ENCODE measurements at regions not wholly inside any gene's neighbourhood (a gene's known extent, or its start where the extent isn't known, plus 50 kb on each side); places are given as distances from the start of the nearest gene placed in this dataset.

DNA sequence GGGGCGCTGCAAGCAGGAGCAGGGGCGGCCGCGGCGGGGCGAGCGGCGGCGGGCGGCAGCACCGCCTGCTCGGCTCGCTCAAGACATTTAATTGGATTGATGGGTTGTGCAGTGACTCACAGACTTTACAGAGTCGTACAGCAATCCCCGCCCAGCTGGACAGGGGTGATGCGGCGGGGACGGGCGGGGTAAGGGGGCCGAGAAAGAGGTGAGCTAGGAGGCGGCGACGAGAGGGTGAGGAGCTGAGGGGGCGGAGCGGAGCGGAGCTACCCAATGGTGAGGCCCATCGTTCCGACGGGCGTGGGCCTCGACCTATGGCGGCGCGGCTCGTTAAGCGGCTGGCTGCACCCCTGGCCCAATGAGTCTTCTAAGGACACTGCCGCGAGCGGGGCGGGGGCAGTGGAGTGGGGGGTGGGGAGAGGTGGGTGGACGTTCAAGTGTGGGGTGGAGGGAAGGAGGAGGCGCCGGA is 97.1 kb upstream of the SERTAD2 start:
- Histone ChIP-seq H3K4me1 (ENCODE audit: control insufficient read depth in 4 of 4, insufficient read depth in 4 of 4, low read length in 3 of 4) (peaks cover 0 to 26% (median 17%) of the 10 kb centered on the region in 4 donors), H3K36me3 (ENCODE audit: control insufficient read depth in 4 of 4, insufficient read depth in 3 of 4, low read depth in 1 of 4, low read length in 3 of 4) (no peaks in the 10 kb centered on the region), H3K27ac (ENCODE audit: low read depth in 1 of 2, low read length in 2 of 2) (peak overlapping the region; percentile 95 to 98), H3K9me3 (ENCODE audit: control insufficient read depth in 4 of 4, low read length in 3 of 4) (no peaks in the 10 kb centered on the region), H3K27me3 (ENCODE audit: control insufficient read depth in 4 of 4, insufficient read depth in 4 of 4, low read length in 3 of 4) (no peaks in the 10 kb centered on the region), H3K9ac (ENCODE audit: low read depth in 1 of 2, low read length in 2 of 2) (peak overlapping the region; percentile 92 to 97), H3K4me3 (ENCODE audit: low read depth in 1 of 3, low read length in 3 of 3) (peak overlapping the region; percentile 81 to 90 (median 83))
- under 1% methylated on average over 43 of the region's 43 CpGs for WGBS
- DNase-seq (ENCODE audit: low spot score): peak; percentile 97
- TF ChIP-seq, protein P1, sequence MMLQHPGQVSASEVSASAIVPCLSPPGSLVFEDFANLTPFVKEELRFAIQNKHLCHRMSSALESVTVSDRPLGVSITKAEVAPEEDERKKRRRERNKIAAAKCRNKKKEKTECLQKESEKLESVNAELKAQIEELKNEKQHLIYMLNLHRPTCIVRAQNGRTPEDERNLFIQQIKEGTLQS (IDR thresholded peaks at IDR 0.05): no peak
- TF ChIP-seq, protein P2, sequence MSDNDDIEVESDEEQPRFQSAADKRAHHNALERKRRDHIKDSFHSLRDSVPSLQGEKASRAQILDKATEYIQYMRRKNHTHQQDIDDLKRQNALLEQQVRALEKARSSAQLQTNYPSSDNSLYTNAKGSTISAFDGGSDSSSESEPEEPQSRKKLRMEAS (IDR thresholded peaks at IDR 0.05): no peak
- TF ChIP-seq JUND (IDR thresholded peaks at IDR 0.05) (peak; percentile 23 to 64), SP1 (IDR thresholded peaks at IDR 0.05) (no peak), RXRA (IDR thresholded peaks at IDR 0.05) (peak in 1 of 2 donors; percentile 57), NR2F2 (IDR thresholded peaks at IDR 0.05) (no peak), GABPA (IDR thresholded peaks at IDR 0.05 in 1 of 2, conservative IDR thresholded peaks at IDR 0.05 in 1 of 2) (no peak), EGR1 (IDR thresholded peaks at IDR 0.05; ENCODE audit: low read depth in 2 of 2) (peak in 1 of 2 donors; percentile 39), HNF4A (conservative IDR thresholded peaks at IDR 0.05) (peak; percentile 28 to 30), FOXA1 (IDR thresholded peaks at IDR 0.05) (no peak), FOXA2 (IDR thresholded peaks at IDR 0.05) (no peak), YY1 (IDR thresholded peaks at IDR 0.05) (peak; percentile 1), RAD21 (IDR thresholded peaks at IDR 0.05) (peak in 1 of 2 donors; percentile 16), HNF4G (IDR thresholded peaks at IDR 0.05) (no peak), TAF1 (conservative IDR thresholded peaks at IDR 0.05) (peak; percentile 93)
- TF ChIP-seq, protein P3, sequence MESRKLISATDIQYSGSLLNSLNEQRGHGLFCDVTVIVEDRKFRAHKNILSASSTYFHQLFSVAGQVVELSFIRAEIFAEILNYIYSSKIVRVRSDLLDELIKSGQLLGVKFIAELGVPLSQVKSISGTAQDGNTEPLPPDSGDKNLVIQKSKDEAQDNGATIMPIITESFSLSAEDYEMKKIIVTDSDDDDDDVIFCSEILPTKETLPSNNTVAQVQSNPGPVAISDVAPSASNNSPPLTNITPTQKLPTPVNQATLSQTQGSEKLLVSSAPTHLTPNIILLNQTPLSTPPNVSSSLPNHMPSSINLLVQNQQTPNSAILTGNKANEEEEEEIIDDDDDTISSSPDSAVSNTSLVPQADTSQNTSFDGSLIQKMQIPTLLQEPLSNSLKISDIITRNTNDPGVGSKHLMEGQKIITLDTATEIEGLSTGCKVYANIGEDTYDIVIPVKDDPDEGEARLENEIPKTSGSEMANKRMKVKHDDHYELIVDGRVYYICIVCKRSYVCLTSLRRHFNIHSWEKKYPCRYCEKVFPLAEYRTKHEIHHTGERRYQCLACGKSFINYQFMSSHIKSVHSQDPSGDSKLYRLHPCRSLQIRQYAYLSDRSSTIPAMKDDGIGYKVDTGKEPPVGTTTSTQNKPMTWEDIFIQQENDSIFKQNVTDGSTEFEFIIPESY (IDR thresholded peaks at IDR 0.05): no peak
- TF ChIP-seq, protein P4, sequence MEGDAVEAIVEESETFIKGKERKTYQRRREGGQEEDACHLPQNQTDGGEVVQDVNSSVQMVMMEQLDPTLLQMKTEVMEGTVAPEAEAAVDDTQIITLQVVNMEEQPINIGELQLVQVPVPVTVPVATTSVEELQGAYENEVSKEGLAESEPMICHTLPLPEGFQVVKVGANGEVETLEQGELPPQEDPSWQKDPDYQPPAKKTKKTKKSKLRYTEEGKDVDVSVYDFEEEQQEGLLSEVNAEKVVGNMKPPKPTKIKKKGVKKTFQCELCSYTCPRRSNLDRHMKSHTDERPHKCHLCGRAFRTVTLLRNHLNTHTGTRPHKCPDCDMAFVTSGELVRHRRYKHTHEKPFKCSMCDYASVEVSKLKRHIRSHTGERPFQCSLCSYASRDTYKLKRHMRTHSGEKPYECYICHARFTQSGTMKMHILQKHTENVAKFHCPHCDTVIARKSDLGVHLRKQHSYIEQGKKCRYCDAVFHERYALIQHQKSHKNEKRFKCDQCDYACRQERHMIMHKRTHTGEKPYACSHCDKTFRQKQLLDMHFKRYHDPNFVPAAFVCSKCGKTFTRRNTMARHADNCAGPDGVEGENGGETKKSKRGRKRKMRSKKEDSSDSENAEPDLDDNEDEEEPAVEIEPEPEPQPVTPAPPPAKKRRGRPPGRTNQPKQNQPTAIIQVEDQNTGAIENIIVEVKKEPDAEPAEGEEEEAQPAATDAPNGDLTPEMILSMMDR (IDR thresholded peaks at IDR 0.05; ENCODE audit: low read depth, low read length, missing input control): no peak
- TF ChIP-seq, protein P5, sequence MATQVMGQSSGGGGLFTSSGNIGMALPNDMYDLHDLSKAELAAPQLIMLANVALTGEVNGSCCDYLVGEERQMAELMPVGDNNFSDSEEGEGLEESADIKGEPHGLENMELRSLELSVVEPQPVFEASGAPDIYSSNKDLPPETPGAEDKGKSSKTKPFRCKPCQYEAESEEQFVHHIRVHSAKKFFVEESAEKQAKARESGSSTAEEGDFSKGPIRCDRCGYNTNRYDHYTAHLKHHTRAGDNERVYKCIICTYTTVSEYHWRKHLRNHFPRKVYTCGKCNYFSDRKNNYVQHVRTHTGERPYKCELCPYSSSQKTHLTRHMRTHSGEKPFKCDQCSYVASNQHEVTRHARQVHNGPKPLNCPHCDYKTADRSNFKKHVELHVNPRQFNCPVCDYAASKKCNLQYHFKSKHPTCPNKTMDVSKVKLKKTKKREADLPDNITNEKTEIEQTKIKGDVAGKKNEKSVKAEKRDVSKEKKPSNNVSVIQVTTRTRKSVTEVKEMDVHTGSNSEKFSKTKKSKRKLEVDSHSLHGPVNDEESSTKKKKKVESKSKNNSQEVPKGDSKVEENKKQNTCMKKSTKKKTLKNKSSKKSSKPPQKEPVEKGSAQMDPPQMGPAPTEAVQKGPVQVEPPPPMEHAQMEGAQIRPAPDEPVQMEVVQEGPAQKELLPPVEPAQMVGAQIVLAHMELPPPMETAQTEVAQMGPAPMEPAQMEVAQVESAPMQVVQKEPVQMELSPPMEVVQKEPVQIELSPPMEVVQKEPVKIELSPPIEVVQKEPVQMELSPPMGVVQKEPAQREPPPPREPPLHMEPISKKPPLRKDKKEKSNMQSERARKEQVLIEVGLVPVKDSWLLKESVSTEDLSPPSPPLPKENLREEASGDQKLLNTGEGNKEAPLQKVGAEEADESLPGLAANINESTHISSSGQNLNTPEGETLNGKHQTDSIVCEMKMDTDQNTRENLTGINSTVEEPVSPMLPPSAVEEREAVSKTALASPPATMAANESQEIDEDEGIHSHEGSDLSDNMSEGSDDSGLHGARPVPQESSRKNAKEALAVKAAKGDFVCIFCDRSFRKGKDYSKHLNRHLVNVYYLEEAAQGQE (IDR thresholded peaks at IDR 0.05): peak; percentile 85

Measured in liver (tissue), 8 donors.